GM06990 (cell line): ENCODE measurements at regions not wholly inside any gene's neighbourhood (a gene's known extent, or its start where the extent isn't known, plus 50 kb on each side); places are given as distances from the start of the nearest gene placed in this dataset.

Experiments used
- DNase-seq: peaks from one replicate; pipeline ENCODE4 v3.0.0-alpha.2; 2011; ENCODE audit not compliant: insufficient read length; ENCODE audit errors: extremely low read depth
- H3K27me3 ChIP-seq: replicated peaks from 2 replicates; pipeline ENCODE4 v1.6.0; 2011; ENCODE audit warnings: low read length; ENCODE audit not compliant: control insufficient read depth, insufficient read depth
- H3K36me3 ChIP-seq: 2 replicates; pipeline ENCODE4 v1.5.1; 2011; ENCODE audit warnings: low read length; ENCODE audit not compliant: control insufficient read depth, insufficient read depth
- H3K4me3 ChIP-seq: replicated peaks from 2 replicates; pipeline ENCODE4 v1.5.1; 2011; ENCODE audit warnings: low read depth, mild to moderate bottlenecking, control low read depth, low read length
- CTCF ChIP-seq: IDR thresholded peaks from 2 replicates; pipeline ENCODE4 v1.5.1; 2011; ENCODE audit warnings: low read length, control low read depth, mild to moderate bottlenecking, inconsistent platforms; ENCODE audit not compliant: insufficient read depth, poor library complexity, severe bottlenecking

GRCh38 chr14:106831322-106831720 is 1304.9 kb downstream of the TMEM121 start:
- peak; percentile 83 for DNase-seq
- TF ChIP-seq CTCF: peak; percentile 100
- no peak overlapping the region for H3K4me3 ChIP-seq

GRCh38 chr14:106837870-106838269 is 1311.5 kb downstream of the TMEM121 start:
- no peak for TF ChIP-seq CTCF
- no peaks in the 10 kb centered on the region for H3K36me3 ChIP-seq
- H3K27me3 ChIP-seq: no peaks in the 10 kb centered on the region
- no peak for DNase-seq
- no peak overlapping the region for H3K4me3 ChIP-seq

More at GRCh38 chr14:106831322-106831720, 1304.9 kb downstream of the TMEM121 start:
- H3K27me3 ChIP-seq: no peaks in the 10 kb centered on the region
- no peaks in the 10 kb centered on the region for H3K36me3 ChIP-seq

- no peaks in the 10 kb centered on the region for H3K27me3 ChIP-seq
Measured at GRCh38 chr14:106838991-106839769, 1312.8 kb downstream of the TMEM121 start.

GRCh38 chr14:106840258-106840657 is 1313.9 kb downstream of the TMEM121 start:
- Histone ChIP-seq H3K4me3 (no peak overlapping the region), H3K27me3 (no peaks in the 10 kb centered on the region), H3K36me3 (no peaks in the 10 kb centered on the region)
- TF ChIP-seq CTCF: peak; percentile 54
- no peak for DNase-seq

More at GRCh38 chr14:106838991-106839769, 1312.8 kb downstream of the TMEM121 start:
- no peaks in the 10 kb centered on the region for H3K36me3 ChIP-seq
- no peak overlapping the region for H3K4me3 ChIP-seq
- no peak for TF ChIP-seq CTCF
- DNase-seq: no peak

GRCh38 chr14:106840991-106841390 is 1314.6 kb downstream of the TMEM121 start:
- Histone ChIP-seq H3K4me3 (no peak overlapping the region), H3K36me3 (no peaks in the 10 kb centered on the region), H3K27me3 (no peaks in the 10 kb centered on the region)
- TF ChIP-seq CTCF: no peak
- no peak for DNase-seq

GRCh38 chr14:106841701-106842100 is 1315.3 kb downstream of the TMEM121 start:
- no peak for TF ChIP-seq CTCF
- no peak for DNase-seq
- Histone ChIP-seq H3K27me3 (no peaks in the 10 kb centered on the region), H3K4me3 (no peak overlapping the region), H3K36me3 (no peaks in the 10 kb centered on the region)
